Stimulated activated CD8-positive, alpha-beta memory T cell treated with anti-CD3 and anti-CD28 coated beads, Interleukin-7, amount 100 ng/mL, for 48 hours (primary cell): ENCODE measurements at regions not wholly inside any gene's neighbourhood (a gene's known extent, or its start where the extent isn't known, plus 50 kb on each side); places are given as distances from the start of the nearest gene placed in this dataset.
A peak's percentile ranks its signal among the peaks of the same experiment; 100 is the strongest.
"Not testable (repeated sequence)": the region's sequence is repeated elsewhere in the genome, so short reads cannot be mapped to it uniquely, and the experiment has no call there.

ENCODE experiments used
- DNase-seq, 2 donors: peaks; one replicate each; pipeline ENCODE4 v3.0.0-alpha.2; 2020; ENCODE audit warnings: low read depth in 1 of 2; ENCODE audit errors: extremely low read depth in 1 of 2

- no peak for DNase-seq
Observed at GRCh38 chr10:100660945-100661344, 84.4 kb upstream of the PAX2 start.

GRCh38 chr10:100661520-100661919, 83.9 kb upstream of the PAX2 start:
- DNase-seq = no peak

GRCh38 chr10:100662067-100662466, 83.3 kb upstream of the PAX2 start:
- no peak for DNase-seq

GRCh38 chr10:100664316-100665149, 80.8 kb upstream of the PAX2 start:
- DNase-seq = no peak

GRCh38 chr10:100666634-100667033, 78.7 kb upstream of the PAX2 start:
- DNase-seq = not testable (repeated sequence)

- DNase-seq = no peak
Observed at GRCh38 chr10:100669616-100670015, 75.8 kb upstream of the PAX2 start.

- DNase-seq = no peak
Observed at GRCh38 chr10:100670368-100670767, 75.0 kb upstream of the PAX2 start.

- DNase-seq = peak in 1 of 2 donors; percentile 36
Observed at GRCh38 chr10:100670828-100671479, 74.4 kb upstream of the PAX2 start.

- DNase-seq = no peak
Observed at GRCh38 chr10:100672199-100672598, 73.2 kb upstream of the PAX2 start.

GRCh38 chr10:100677290-100677945, 68.0 kb upstream of the PAX2 start:
- no peak for DNase-seq

GRCh38 chr10:100679327-100679726, 66.1 kb upstream of the PAX2 start:
- no peak for DNase-seq

- no peak for DNase-seq
Observed at GRCh38 chr10:100683004-100683403, 62.4 kb upstream of the PAX2 start.

GRCh38 chr10:100683545-100684300, 61.7 kb upstream of the PAX2 start:
- no peak for DNase-seq

- no peak for DNase-seq
Observed at GRCh38 chr10:100684688-100685235, 60.6 kb upstream of the PAX2 start.

- no peak for DNase-seq
Observed at GRCh38 chr10:100685331-100685730, 60.1 kb upstream of the PAX2 start.

GRCh38 chr10:100687143-100688003, 58.0 kb upstream of the PAX2 start:
- no peak for DNase-seq

- DNase-seq = no peak
Observed at GRCh38 chr10:100688201-100688600, 57.2 kb upstream of the PAX2 start.

- no peak for DNase-seq
Observed at GRCh38 chr10:100693821-100694220, 51.6 kb upstream of the PAX2 start.
